HG03558 (cell line): ENCODE measurements at regions not wholly inside any gene's neighbourhood (a gene's known extent, or its start where the extent isn't known, plus 50 kb on each side); places are given as distances from the start of the nearest gene placed in this dataset.
"Not testable (repeated sequence)": the region's sequence is repeated elsewhere in the genome, so short reads cannot be mapped to it uniquely, and the experiment has no call there.

Experiments
- ATAC-seq: cut with Tn5 transposase; IDR thresholded peaks from one replicate; pipeline ENCODE4 v1.9.1; 2021; ENCODE audit warnings: moderate number of reproducible peaks; ENCODE audit not compliant: unreplicated experiment; ENCODE audit errors: extremely low read depth

DNA sequence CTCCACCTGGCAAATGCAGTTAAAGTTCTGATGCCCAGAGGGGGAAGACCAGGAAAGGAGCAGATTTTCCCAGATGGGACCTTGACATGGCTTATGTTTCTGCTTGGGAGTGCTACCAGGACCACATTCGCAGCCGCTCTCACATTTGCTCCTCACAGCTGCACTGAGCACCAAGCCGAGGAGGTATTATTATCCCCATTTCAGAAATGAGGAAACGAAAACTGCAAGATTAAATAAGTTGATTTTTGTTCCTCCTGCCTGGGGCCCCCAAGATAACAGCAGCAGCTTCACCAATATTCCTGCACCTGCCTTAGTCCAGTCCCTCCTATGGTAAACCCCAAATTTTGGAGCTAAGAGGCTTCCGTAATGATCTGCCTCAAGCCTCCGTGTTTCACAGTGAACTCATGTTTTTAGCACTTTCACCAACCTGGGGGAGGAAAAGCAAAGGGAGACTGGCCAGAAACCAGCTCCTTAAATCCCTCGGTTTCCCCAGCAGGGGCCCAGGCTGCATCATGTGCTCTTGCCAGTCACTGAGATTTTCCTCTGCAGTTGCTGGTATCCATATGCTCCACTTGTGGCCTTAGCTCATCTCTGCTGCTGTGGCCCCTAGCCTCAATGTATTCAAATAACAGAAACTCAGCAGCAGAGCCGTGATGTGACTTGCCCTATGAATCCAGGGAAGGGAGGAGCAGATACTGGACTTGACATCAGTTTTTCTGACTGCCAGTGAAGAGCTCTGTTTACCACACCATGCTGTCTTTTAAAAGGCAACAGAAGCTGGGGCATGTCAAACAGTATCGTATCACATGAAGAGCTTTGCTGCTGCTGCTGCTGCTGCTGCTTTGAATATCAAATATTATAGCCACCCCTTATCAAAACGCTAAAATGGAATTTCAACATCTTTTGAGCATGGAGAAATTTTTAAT, 95.5 kb upstream of the KLHL13 start:
- ATAC-seq, result no peak

DNA sequence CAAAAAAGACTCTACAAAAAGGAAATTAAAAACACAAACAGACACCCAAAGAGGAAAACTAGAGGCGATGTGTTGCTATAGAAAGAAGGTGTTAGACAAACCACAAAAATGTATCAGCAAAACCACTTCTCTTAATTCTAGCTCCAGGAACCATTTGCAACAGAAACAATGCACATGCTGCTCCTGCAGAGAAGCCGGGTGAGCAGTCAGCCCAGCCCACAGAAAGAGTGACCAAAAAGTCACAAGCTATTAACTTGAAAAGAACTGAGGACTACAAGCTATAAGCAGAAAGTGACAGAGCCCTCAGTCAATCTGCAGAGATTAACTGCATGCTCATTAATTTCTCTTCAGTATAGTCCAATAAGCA, 96.2 kb upstream of the KLHL13 start:
- peak; percentile 64 for ATAC-seq

DNA sequence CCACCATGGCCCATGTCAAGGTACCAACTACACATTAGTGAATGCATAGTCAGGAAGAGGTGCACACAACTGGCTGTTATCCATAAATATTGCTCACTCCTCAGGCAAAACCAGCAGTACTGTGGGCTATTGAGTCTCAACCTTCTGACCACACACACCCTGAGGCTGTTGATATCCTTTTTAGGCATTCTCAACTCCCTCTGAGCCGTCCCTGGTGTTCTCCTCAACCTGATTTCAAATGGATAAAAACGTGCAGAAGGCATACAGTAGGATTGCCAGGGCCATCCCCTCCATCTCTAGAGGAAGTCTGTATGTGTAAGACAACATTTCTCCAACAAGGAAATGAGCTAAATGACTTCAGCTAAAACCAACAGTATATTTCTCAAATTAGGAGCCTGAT, 98.7 kb upstream of the KLHL13 start:
- no peak for ATAC-seq

DNA sequence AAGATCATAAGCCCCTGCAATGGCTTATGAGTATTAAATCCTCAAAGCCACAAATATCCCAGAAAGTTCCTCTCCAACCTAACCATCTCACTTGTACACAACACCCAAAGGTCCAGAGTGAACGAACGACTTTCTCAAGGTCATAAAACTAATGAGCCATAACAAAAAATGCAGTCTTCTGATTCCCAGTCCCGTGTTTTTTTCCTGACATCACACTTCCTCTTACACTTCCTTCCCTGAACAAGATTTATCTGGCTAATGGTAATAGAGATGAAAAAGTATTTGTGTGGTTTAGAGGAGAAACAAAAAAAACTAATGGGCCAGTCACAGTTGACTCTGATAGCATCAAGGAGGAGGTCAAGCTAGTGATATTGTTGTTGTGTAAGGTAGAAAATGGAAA, 99.5 kb upstream of the KLHL13 start:
- no peak for ATAC-seq

DNA sequence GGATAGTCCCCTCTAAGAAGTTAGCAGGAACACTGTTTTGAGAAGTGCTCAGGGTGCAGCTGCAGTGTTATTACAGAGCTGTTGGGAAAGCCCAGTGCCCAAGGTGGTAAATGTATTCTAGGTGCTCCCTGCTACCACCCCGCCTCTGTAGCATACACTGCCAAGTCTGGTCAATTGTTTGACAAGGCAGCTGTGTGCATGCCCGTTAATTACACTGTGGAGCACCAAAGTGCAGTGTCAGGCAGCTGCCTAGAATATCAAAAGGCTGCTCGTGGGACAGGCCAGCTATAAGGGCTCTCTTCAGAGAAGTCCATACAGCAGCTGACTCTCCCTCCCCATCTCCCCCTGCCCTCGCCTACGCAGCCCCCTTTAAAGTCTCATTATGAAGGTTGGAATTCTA, 99.9 kb upstream of the KLHL13 start:
- no peak for ATAC-seq

DNA sequence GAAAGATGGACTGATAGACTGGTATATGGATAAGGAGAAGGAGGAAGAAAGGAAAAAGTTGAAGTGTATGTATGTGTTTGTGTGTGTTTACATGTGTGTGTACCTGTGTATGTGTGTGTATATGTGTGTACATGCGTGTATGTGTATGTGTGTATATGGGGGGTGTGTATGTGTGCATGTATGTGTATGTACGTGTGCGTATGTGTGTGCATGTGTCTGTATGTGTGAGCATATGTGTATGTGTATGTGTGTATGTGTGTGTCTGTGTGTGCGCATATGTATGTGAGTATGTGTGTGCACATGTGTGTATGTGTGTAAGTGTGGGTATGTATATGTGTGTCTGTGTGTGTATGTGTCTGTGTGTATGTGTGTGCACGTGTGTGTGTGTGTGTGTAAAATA, 101.5 kb upstream of the KLHL13 start:
- ATAC-seq, result no peak

DNA sequence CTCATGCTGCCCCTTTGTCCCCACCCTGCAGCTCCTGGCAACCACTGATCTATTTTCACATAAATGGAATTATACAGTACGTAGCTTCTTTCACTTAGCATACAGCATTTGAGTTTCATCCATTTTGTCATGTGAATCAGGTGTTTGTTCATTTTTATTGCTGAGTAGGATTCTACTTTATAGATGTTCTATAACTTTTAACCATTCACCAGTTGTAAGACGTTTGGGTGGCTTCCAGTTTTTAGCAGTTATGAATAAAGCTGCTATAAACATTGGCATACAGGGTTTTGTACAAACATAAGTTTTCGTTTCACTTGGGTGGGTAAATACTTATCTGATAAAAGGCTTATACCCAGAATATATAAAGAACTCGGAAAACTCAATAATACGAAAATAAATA, 102.3 kb upstream of the KLHL13 start:
- no peak for ATAC-seq

DNA sequence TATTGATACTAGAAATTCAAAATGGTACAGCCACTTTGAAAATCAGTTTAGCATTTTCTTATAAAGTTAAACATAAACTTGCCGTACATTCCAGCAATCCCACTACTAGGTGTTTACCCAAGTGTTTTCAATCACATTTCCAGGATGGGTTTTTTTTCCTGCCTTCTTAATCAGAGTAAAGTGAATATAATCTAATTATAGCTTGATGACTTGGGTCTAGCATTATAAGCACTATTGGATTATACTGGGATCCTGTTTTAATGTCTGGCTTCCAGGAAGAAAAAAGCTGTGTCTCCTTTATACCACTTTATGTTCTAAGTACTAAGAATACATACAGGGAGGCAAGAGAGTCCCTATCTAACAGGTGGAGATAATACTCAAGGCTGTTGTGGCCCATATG, 103.3 kb upstream of the KLHL13 start:
- no peak for ATAC-seq

DNA sequence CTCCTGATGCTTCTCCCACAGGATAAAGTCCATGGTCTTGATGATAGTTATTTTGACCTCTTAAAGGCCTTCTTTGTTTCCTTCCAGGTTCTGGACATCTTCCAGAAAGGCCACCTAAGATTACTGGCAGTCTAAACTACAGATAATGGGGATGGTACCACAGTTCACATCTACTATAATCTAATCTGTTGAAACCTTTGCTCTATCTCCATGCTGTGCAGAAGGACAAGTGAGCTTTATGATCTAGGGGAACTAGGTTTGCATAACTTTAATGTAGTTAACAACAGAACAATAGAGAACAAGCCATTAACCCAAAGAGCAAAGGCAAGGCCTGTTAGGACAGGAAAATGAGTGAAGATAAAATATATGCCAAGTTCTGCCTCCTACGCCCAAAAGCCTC, 103.9 kb upstream of the KLHL13 start:
- ATAC-seq, result no peak

DNA sequence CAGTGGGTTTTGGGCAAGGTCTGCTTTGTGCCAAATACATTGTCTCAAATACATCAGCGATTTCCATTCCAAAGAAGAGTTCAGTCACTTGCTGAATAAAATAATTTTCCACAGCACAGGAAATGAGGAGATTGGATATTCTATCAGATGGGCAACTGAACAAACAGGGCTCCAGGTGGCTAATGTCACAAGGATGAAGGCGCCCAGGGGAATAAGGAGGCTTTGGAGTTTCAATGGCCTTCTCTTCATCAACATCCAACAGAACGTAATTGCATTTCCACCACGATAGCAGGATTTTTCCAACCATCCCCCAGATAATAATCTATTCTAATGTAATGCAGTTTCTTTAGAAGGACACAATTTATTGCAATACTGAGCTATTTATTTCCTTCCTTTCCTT, 104.7 kb upstream of the KLHL13 start:
- no peak for ATAC-seq

DNA sequence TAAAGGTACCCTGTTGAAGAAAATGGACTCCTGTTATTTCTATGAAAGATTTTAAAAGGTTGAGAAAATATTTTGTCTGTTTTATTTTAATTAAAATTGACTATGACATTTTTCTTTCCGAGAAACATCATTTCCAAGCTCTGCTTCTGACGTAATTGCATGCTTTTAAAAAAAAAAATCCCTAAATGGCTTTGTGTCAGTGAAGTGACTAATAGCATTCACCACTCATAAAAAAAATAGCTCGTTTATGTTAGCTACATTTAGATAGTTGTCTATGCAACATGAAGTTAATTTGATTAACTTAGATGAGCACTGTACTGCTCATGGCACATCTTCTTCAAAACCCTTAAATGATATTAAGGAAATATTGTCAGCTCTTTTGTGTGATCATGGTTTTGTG, 105.1 kb upstream of the KLHL13 start:
- no peak for ATAC-seq

DNA sequence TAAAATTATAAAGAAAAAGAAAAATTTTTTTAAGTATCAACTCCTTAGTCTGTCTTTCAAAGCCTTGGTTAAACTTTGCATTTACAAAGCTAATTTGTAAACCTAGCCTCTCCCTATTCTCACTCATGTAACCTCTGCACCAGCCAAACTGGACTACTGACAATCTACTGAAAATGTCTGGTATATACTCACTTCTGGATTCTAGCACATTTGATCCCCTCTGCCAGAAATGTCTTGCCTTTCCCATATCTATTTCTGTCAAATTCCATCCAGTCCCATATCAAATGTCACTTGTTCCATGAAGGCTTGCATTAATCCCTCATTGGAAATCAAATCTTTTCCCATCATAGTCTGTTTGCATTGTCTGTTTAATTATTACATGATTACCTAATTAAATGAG, 105.8 kb upstream of the KLHL13 start:
- ATAC-seq, result no peak

DNA sequence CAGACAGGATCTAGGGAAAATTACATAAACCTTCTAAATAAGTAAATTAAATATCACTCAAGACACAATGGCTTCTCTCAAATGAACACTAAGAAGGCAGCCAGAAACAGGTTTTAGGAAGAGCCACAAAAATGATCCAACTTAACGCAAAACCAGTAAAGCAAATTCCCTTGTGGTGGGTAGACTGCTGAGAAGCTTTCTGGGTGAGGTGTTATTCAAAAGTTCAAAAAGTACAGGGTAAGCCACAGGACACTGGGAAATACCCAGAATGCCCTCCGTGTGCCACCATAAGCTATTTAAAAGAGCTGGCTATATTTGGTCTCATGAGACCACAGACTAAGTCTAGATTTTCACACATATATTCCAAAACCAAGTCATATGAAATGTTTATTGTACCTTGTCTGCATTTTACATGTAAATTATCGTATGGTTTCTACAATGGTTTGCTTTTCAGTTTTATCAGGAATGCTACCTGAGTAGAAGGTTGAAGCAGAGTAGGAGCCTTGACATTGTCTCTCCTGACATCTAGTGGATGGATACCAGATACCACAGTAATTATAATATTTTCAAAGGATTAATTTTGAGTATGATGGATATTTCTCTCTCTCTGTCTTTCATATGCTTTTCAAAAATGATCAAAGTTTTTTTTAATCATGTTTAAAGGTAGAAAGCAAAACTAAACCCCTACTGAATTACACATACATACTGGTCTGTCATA, 109.3 kb upstream of the KLHL13 start:
- peak; percentile 47 for ATAC-seq

DNA sequence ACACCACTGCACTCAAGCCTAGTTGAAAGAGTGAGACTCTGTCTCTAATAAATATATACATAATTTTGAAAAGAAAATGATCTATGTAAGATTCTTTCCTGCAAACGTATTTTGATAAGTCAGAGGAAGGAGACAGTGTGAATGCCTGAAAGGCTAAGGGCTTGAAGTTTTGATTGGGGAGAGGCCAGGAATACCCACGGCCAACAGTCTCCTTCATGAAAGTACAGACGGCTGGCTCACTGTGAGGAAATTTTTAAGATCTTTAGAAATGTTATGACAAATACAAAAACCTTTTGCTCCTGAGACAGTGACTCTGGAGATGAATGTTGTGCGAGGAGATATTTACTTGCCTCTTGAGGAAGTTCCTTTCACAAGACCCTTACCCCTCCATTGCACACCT, 111.4 kb upstream of the KLHL13 start:
- no peak for ATAC-seq

DNA sequence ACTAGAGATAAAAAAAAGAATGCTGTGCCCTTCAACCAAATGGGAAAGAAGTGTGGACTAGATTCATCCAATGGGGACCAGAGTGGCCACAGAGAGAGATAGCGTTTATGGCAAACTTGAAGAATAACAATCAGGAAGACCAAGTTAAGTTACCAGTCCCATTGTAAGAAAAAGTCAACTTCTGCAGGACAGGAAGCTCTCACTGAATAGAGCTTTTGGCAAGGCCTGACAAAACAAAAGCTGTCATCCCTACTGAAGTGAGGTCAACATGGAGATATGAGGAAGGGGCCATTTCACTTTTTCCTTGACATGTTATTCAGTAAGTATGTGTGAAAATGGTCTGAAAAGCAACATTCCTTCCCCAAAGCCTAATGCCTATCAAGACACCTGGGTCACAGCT, 111.8 kb upstream of the KLHL13 start:
- ATAC-seq, result no peak

DNA sequence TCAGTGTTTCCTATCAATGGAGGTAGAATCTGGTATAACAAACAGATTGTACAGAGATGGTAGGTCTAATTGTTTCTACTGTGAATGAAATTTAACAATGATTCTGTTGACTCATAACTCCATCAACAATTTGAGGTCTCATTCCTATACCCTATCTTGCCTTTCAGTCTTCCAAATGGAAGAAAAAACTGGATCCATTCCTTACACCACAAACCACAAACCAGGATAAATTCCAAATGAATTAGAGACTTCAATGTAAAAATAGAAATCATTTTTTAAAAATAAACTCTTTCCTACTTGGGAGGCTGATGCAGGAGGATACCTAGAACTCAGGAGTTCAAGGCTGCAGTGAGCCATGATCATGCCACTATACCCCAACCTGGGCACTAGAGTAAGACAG, 114.4 kb upstream of the WDR44 start:
- ATAC-seq, result no peak

DNA sequence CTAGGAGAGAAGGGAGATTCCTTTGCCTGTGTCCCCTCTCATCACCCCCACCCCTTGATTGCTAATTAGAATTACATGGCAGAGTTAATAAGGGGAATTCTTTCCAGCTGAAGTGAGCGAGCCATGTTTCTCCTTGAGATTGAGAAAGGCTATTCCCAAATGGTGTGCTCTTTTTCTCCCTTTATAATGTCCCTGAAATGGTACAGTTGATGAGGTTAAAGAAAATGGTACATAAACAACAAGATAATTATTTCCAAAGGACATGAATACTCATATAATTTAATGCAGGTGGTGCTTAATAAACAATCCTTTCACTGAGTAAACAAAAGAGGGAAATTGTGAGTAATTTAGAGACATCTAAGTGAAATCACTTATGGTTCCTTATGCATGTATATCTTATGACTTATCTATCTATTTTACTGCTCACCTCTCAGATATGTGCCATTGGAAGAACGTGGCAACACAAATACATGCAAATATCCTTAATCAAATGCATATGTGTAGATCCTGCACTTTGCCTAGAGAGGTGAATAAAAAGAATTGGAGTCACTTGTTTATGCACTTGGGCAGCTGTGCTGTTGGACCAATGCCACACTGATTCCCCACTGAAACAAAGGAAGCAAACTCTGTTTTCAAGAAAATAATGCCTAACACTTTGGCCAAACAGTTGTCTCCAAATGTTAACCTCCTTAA, 106.6 kb upstream of the WDR44 start:
- ATAC-seq, result no peak

DNA sequence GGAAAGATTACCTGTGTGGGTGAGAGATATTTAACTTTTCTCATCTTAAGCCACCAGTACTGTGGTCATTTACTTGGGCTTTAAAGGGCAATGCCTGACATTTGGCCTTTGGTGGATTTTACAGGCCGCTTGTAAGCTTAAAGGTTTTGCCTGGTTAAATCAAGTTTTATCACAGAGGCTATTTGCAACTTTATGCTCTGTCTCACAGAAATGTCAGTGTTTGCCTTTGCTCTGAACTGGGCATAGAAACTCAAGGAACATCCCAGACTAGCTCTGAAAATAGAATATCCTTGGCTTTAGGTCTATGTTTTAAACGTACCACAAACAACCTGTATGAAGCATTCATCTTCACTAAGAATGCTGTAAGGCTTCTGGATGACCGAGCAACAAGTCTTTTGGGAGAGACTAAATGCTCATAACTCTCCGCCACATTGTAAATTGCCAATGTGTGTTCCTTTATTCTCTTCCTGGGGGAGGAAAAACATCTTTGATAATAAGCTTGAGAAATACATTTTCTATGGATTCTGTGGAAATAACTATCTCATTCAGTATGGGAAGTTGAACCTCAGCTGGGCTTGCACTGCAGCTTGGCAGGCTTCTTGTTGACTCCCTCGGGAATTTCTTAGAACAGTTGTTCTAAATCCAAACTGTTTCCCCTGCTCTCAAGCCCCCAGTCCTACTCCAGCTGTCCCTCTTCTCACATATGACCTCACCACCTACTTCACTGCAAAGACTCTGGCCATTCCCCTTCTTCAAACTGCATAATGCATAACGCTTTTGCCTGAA, 105.8 kb upstream of the WDR44 start:
- ATAC-seq, result no peak

DNA sequence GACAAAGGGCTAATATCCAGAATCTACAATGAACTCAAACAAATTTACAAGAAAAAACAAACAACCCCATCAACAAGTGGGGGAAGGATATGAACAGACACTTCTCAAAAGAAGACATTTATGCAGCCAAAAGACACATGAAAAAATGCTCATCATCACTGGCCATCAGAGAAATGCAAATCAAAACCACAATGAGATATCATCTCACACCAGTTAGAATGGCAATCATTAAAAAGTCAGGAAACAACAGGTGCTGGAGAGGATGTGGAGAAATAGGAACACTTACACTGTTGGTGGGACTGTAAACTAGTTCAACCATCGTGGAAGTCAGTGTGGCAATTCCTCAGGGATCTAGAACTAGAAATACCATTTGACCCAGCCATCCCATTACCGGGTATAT, 98.9 kb upstream of the WDR44 start:
- ATAC-seq, result not testable (repeated sequence)

DNA sequence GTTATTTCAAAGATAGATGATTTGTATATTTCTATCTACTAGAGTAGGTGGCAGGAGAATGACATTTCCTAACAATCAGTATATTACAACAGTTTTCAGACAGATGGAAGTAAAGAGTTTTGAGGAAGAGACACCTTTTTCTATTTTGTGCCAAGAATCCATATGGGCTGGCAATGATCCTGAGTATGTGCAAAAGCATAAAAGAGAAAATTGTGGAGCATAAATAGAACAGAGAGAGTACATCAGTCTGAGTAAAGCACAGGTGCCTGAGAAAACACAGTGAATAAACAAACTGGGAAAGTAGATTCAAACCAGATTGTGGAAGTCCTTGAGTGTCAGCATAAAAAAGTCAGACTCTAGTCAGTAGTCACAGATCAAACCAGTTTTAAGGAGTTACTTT, 96.8 kb upstream of the WDR44 start:
- no peak for ATAC-seq
